GM21786 (cell line): ENCODE measurements at regions not wholly inside any gene's neighbourhood (a gene's known extent, or its start where the extent isn't known, plus 50 kb on each side); places are given as distances from the start of the nearest gene placed in this dataset.
"Not testable (repeated sequence)": the region's sequence is repeated elsewhere in the genome, so short reads cannot be mapped to it uniquely, and the experiment has no call there.

Experiments
- ATAC-seq: cut with Tn5 transposase; IDR thresholded peaks from one replicate; pipeline ENCODE4 v1.9.1; 2021; ENCODE audit not compliant: unreplicated experiment

DNA sequence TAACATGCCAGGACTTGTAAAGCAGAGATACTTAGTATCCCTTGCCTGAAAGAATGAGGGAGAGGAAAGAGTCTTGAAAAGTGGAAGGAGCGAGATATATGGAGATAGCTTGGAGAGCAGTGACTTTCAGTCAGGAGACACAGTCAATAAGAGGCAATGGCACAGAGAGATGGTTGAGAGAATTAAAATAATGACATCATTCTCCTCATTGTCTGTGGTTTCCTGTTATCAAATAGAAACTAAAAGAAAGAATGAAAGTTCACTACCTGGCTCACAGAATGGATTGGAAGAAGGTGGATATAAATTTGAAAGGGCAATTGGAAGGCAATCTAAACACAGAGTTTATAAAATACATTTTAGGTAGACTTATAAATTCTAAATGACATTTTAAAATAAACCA lies 760.2 kb upstream of the AADAT start:
- peak; percentile 69 for ATAC-seq

DNA sequence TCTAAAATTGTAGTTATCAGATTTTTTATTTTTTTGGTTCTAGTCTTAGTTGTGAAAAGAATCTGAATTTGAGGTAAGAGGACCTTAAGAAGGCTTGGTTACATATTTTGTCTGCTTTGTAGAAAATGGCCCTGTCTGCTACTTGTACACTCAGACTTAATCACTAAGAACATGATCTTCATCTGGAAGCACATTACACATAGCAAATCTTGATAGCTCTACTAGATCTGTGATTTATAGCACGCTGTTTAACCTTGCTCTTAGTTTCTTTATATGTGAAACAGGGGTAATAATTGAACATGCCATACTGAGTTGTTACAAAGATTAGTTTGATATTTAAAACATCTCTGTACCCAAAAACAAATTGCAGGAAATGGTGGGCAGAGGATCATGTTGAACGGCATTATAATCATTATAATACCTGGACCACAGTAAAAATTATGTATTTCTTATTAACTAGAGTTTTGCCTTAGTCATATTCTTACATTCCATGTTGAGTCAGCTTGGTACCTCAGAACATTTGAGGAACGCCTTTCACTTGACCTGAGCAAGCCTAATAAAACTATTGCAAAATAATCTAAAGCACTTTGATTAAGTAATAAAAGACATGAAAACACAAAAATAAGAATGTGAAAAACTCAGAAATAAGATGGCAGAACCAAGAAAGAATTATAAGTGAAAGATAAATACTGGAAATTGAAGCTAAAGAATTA lies 738.0 kb upstream of the AADAT start:
- ATAC-seq: no peak

DNA sequence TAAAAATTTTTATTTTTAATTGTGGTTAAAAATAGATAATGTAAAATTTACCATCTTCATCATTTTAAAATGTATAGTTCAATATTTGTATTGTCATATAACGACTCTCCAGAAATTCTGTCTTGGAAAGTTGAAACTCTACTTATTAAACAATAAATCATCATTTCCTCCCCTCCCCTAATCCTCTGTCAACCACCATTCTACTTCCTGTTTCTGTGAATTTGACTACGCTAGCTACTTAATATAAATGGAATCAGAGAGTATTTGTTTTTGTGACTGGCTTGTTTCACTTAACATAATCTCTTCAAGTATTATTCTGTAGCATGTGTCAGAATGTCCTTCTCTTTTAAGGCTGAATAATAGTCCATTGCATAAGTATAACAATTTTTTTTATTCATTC lies 729.0 kb upstream of the AADAT start:
- ATAC-seq: no peak

DNA sequence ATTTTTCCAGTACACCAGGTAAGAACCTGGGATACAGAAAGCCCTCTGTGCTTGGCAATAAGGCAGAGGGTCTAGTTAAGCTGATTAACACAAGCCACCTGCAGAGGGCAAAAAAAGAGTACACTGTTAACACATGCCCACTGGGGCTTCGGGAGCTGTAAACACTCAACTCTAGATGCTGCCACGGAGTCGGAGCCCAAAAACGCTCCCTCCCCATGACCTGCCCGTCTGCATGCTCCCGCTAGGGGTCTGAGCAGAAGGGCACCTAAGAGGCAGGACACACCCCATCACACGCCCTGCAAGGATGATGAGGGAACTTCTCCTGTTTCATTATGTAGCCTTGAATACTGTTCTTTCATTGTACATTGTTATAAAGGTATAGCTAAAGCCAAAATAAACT lies 715.6 kb upstream of the AADAT start:
- ATAC-seq: no peak

DNA sequence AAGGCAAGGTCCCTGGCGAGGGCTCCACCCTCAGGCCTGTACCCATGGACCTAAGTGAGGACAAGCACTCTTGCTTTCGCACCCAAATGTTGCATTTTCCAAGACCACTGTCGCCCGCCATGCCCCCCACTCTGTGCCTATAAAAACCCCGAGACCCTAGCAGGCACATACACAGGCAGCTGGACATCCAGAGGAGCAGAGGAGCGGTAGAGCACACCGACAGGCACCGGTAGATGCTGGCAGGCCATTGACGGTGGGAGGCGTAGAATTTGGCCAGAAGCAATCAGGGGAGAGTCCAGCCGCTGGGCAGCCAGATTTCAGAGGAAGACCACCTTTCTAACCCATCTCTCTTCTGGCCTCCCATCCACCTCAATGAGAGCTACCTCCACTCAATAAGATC lies 715.2 kb upstream of the AADAT start:
- ATAC-seq: no peak

DNA sequence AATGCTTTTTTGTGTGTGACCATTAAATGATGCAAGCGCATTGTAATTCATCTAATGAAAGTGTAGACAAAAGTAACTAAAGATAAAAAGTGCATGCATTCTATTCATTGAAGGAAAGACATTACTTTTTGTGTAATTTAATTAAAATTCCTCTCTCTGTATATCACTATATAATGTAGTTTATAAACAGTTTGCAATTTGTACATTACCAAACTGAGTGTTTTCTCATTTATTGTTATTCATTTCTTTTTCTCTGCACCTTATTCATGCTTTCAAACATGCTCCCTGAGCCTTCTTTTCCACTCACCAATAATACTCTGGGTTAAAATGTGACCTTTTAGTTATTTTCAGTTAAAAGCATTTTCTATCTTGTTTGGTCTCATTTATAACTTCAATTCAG lies 713.7 kb upstream of the AADAT start:
- ATAC-seq: no peak

DNA sequence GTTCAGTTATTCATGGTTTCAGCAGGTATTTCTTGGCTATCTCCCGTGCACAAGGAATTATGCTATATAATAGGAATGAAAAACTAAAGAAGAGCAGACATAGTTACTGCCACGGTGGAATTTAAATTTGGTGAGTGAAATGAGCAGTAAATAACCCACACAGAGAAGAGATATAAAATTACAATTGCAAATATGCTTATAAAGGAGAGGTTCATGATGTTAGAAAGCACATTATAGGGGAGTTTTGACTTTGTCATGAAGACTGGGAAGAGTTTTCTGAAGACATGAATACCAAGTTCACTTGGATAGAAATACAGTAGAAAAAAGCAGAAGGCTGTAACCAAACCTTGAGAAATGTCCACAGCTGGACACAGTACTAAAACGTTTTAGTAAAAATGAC lies 712.0 kb upstream of the AADAT start:
- no peak for ATAC-seq

DNA sequence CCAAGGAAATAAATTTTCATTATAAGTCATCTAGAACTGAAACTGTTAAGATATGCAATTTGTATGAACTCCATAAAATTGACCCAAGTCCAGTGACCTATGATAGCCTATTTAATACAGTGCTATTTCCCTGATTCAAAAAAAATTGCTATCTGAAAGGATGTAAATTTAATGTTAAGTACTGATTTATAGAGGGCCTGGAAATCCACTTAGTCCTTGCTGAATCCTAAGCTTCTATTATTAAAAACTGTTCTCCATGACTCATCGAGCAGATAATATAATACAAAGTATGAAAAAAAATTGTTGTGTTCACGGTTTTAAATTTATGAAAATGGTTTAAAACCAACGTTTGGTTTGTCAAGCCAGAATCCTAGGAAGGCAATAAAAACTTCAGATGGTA lies 704.8 kb upstream of the AADAT start:
- ATAC-seq: no peak

DNA sequence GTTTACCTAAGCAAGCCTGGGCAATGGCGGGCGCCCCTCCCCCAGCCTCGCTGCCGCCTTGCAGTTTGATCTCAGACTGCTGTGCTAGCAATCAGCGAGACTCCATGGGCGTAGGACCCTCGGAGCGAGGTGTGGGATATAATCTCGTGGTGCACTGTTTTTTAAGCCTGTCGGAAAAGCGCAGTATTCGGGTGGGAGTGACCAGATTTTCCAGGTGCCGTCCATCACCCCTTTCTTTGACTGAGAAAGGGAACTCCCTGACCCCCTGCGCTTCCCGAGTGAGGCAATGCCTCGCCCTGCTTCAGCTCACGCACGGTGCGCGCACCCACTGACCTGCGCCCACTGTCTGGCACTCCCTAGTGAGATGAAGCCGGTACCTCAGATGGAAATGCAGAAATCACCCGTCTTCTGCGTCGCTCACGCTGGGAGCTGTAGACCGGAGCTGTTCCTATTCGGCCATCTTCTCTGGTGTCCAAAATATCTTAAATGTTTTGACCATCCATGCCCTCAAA lies 698.8 kb upstream of the AADAT start:
- ATAC-seq: not testable (repeated sequence)

DNA sequence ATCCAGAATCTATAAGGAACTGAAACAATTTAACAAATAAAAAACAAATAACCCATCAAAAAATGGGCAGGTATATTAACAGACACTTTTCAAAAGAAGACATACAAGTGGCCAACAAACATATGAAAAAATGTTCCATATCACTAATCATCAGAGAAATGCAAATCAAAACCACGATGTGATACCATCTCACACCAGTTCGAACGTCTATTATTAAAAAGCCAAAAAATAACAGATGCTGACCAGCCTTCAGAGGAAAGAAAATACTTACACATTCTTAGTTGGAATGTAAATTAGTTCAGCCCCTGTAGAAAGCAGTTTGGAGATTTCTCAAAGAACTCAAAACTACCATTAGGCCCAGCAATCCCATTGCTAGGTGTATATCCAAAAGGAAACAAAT lies 687.9 kb upstream of the AADAT start:
- ATAC-seq: no peak

DNA sequence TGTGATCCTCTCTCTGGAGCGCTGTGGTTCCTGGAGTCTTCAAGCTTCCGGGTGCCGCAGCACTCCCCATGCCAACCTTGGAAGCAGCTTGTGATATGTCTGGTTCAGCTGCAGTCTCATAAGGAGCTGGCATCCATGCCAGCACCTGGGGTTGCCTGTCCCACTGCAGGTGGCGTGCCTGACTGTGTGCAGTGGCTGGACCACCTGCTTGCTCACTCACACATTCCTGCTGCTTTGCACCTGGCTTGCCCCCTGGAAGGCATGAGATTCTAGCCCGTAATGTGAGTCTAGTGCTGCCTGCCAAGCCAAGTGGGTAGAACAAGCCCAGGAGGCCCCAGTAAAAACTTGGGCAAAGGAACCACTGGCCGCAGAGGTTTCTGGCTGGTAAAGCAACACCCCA lies 687.2 kb upstream of the AADAT start:
- no peak for ATAC-seq

DNA sequence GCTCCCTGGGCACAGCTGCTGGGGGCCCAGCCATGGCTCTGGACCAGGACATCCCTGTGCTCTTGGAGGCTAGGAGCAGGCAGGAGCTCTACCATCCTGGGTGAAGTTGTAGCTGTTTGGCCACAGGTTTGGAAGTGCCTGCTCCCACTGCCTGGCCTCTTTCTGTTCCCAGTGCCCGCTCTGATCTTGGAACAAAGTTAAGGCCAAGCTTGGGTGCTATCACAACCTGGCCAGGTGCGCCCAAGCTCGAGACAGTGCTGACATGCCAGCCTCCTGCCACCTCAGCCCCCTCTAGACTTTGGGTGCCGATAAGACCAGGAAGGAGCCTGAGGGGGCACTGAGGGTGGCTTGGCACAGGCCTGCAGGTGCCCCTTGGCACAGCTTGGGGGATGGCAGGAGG lies 686.1 kb upstream of the AADAT start:
- no peak for ATAC-seq

DNA sequence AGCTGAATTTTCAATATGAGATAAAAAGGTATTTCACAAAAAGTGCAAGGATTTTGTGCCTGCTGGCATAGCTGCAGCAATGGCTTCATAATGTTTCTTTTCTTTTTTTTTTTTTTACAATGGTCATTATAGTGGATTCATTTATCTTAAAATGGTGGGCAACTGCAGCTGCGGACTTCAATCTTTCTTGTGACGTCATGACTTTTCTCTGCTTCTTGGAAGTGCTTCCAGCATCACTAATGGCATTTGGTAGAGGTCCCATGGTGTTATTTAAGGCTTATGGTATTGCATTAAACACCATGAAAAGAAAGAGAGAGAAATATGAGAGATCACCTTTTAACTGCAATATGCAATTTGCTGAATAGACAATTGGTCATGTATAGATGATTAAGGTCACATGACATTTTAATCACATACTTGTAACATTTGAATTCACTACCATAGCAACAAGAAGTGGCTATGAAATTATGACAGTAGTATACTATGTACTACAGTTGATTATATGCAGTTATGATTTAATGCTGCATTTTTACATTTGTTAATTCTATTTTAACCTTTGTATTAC lies 684.0 kb upstream of the AADAT start:
- ATAC-seq: no peak

DNA sequence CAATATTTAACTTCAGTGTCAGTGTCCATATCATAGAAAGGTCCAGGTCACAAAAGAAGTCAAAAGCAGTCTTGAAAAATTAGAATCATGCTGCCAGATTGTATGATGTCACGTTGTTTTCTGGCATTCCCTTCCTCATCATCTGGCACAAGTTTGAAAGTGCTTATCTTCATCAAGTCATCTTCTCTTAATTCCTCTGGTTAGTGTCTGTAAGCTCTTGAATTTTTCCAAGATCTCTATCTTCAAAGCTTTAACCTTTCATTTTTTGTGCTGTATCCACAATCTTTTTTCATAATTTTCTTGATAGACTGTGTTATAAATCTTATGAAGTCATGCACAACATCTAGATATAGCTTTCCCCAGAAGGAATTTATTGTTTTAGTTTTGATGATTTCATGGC lies 682.7 kb upstream of the AADAT start:
- ATAC-seq: no peak

DNA sequence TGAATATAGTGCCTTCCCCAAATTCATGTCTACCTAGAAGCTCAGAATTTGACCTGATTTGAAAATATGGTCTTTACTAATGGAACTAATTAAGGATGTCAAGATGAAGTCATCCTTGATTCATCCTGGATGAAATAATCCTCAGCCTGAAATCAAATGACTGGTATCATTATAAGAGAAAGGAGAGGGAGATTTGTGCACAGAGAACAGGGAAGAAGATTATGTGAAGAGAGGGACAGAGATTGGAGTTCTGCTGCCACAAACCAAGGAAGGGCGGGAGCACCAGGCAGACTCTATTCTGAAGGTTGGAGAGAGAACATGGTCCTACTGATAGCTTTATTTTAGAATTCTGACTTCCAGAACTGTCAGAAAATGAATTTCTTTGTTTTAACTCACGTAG lies 680.9 kb upstream of the AADAT start:
- no peak for ATAC-seq

DNA sequence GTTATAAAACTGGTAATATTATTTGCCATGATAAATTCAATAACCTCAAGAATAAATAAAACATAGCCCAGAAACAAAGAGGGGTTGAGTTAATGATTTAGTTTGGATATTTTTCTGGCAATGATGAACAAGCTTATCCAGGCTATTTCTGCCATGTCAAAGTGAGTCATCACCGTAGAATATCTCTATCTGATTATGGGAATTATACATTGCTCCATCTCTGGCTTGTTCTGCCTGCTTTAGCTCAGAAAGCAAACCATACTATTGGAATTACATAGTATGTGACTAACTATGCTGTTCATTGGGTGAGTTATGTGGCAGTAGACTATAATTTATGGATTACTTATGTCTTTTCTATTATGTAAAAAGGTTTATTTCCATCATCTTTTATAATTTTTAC lies 680.1 kb upstream of the AADAT start:
- no peak for ATAC-seq

DNA sequence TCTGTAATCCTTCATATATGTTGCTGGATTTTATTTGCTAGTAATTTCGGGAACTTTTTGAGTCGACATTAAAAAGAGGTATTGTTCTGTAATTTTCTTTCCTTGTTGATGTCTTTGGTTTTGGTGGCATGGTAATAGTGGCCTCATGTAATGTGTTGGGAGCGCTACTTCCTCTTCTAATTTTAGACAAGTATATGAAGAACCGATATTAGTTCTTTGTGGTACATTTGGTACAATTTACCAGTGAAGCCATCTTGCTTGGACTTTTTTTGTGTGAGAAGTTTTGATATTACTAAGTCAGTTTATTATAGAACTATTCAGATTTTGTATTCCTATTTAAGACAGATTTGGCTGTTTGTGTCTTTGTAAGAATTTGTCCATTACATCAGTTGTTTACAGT lies 669.2 kb upstream of the AADAT start:
- no peak for ATAC-seq

DNA sequence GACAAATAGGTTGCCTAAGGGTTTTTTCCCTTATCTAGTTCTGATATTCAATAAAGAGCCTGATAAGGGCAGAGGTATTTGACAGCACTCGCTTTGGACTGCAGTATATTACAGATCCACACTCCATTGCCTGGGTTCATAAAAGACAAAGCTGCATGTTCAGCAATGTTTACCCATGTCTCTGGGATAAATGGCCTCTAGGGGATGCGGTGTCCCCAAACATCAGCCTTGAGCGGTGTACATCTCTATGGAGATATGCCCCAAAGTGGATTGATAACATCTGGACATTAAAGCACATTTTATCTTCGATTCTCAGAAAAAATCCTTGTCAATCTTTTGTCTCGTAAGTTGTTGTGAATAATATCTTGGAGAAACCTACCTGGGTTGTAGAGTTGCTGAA lies 660.8 kb upstream of the AADAT start:
- ATAC-seq: no peak

DNA sequence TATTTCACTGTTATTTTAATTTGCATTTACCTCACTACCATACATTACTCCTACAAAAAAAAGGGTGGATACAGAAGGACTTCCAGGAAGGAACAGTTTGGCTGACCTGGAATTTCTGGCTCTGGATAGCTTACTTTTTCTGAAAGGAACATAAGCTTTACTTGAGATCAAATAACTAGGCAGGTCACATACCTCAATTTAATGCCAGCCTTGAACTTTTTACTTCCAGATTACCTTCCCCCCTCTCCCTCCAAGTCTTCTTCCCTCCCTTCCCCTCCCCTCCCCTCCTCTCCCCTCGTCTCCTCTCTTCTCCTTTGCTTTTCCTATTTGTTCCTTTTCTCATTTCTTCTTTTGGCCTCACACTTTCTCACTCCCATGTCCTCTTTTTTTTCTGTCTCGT lies 659.2 kb upstream of the AADAT start:
- ATAC-seq: no peak

DNA sequence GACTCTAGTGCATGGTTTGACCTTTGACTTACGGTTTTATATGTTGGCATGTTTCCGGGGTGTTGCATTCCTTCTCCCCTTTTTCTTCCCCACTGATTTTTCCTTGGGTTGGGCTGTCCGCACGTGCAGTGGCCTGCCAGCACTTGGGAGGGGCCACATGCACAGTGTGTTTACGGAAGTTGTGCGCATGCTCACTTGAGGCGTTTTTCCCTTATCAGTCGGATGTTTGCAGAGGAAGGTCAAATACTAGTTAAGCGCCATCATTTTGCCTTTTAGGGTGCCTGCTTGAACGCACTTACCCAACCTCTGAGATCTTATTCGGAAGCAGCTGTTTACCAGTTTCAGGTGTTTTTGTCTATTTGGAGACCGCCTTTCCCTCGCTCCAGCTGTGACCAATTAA lies 653.9 kb upstream of the AADAT start:
- no peak for ATAC-seq

DNA sequence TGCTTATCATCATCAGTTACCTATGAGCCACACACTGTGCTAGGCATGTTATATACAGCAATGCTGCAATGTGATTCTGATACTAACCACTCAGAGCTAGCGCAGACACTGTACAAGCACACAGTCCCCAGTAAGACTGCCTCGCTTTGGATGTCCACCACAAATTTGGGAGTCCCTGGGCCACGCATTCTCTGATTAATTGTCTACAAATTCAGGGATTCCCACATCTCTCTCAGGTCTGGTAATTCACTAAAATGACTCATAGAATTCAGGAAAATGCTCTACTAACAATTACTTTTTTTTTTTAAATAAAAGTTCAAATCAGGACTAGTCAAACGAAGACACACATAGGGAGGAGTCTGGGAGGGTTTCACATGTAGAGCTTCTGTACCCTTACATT lies 652.1 kb upstream of the AADAT start:
- no peak for ATAC-seq

DNA sequence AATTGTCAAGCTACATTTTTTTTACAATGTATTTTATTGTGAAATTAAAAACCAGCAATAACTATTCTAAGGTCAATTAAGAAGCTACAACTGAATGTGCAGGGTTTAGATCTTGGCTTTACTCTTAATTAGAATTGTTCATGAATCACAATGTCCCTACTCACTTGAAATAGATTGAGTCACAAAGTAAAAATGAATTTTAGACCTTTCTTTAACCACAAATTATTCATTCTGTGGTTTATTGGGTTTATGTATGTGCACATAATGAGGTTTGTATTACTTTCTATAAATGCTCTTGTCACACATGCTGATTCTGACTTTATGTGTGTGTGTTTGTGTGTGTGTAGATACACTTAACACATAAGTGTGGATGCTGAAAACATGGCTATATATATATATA lies 647.0 kb upstream of the AADAT start:
- ATAC-seq: no peak

DNA sequence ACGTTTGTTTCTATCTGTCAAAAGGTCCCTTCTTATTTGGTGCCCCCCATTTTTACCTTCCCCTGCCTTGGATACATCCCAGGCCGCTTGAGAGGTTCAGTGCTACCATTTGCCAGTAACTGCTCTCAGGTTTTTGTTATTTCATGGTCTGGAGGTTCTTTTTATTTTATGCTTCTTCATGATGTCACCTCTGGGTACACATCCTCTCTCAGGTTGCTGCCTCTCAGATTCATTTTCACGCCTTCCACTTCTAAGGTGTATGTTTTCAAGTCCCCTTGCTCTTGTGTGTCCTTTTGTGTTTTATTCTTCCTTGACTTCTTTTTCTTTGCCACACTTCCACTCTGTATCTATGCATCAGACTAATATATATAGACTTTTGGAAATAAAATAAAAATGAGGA lies 640.1 kb upstream of the AADAT start:
- no peak for ATAC-seq
